LNCAP (cell line): ENCODE measurements at regions not wholly inside any gene's neighbourhood (a gene's known extent, or its start where the extent isn't known, plus 50 kb on each side); places are given as distances from the start of the nearest gene placed in this dataset.

Experiments used
- CTCF ChIP-seq: fragments of 450-650 bp; IDR thresholded peaks from 2 replicates; pipeline ENCODE4 v1.5.1; 2017; ENCODE audit warnings: mild to moderate bottlenecking

GRCh38 chr6:123712831-123713230, 76.1 kb upstream of the TRDN start:
- TF ChIP-seq CTCF, result no peak

GRCh38 chr6:123702943-123703342, 66.2 kb upstream of the TRDN start:
- TF ChIP-seq CTCF, result no peak

GRCh38 chr6:123687864-123688263, 51.1 kb upstream of the TRDN start:
- TF ChIP-seq CTCF, result no peak
